Stimulated activated CD4-positive, alpha-beta T cell treated with anti-CD3 and anti-CD28 coated beads, Interleukin-15, amount 100 ng/mL, for 48 hours (primary cell): ENCODE measurements at regions not wholly inside any gene's neighbourhood (a gene's known extent, or its start where the extent isn't known, plus 50 kb on each side); places are given as distances from the start of the nearest gene placed in this dataset.
A peak's percentile ranks its signal among the peaks of the same experiment; 100 is the strongest.
"Not testable (repeated sequence)": the region's sequence is repeated elsewhere in the genome, so short reads cannot be mapped to it uniquely, and the experiment has no call there.

ENCODE experiments used
- DNase-seq, 2 donors: peaks; one replicate each; pipeline ENCODE4 v3.0.0-alpha.2; 2020; ENCODE audit warnings: low read depth in 2 of 2

- no peak for DNase-seq
These were observed 404.7 kb upstream of the PODXL start for GRCh38 chr7:131961054-131961680.

GRCh38 chr7:131959106-131959812, 402.8 kb upstream of the PODXL start:
- DNase-seq = no peak

GRCh38 chr7:131957338-131958020, 401.1 kb upstream of the PODXL start:
- no peak for DNase-seq

GRCh38 chr7:131956864-131957263, 400.4 kb upstream of the PODXL start:
- no peak for DNase-seq

GRCh38 chr7:131955679-131956078, 399.3 kb upstream of the PODXL start:
- DNase-seq = no peak

GRCh38 chr7:131953184-131953583, 396.8 kb upstream of the PODXL start:
- no peak for DNase-seq

GRCh38 chr7:131952365-131952764, 395.9 kb upstream of the PODXL start:
- no peak for DNase-seq

GRCh38 chr7:131950758-131951157, 394.3 kb upstream of the PODXL start:
- no peak for DNase-seq

- DNase-seq = no peak
These were observed 393.2 kb upstream of the PODXL start for GRCh38 chr7:131949659-131950058.

GRCh38 chr7:131948434-131949053, 392.1 kb upstream of the PODXL start:
- DNase-seq = no peak

GRCh38 chr7:131947661-131948060, 391.2 kb upstream of the PODXL start:
- no peak for DNase-seq

GRCh38 chr7:131945957-131946544, 389.6 kb upstream of the PODXL start:
- DNase-seq = no peak

- DNase-seq = peak; percentile 9 to 25
These were observed 389.0 kb upstream of the PODXL start for GRCh38 chr7:131945313-131945911.

GRCh38 chr7:131944556-131945069, 388.2 kb upstream of the PODXL start:
- no peak for DNase-seq

GRCh38 chr7:131943646-131944045, 387.2 kb upstream of the PODXL start:
- DNase-seq = no peak

GRCh38 chr7:131943211-131943610, 386.8 kb upstream of the PODXL start:
- DNase-seq = no peak

GRCh38 chr7:131942287-131943150, 386.1 kb upstream of the PODXL start:
- DNase-seq = no peak

GRCh38 chr7:131941291-131941690, 384.9 kb upstream of the PODXL start:
- DNase-seq = no peak

GRCh38 chr7:131940621-131941165, 384.3 kb upstream of the PODXL start:
- no peak for DNase-seq

GRCh38 chr7:131938788-131939187, 382.4 kb upstream of the PODXL start:
- DNase-seq = not testable (repeated sequence)
